Panc1 (cell line): ENCODE measurements at regions not wholly inside any gene's neighbourhood (a gene's known extent, or its start where the extent isn't known, plus 50 kb on each side); places are given as distances from the start of the nearest gene placed in this dataset.

Experiments
- CTCF ChIP-seq: fragments of 450-650 bp; IDR thresholded peaks from 2 replicates; pipeline ENCODE4 v1.5.1; 2017; ENCODE audit warnings: mild to moderate bottlenecking
- POLR2AphosphoS5 ChIP-seq: IDR thresholded peaks from 2 replicates; pipeline ENCODE4 v1.6.1; 2012; ENCODE audit warnings: mild to moderate bottlenecking, low read depth, low read length, moderate library complexity
- REST ChIP-seq, 2 experiments: IDR thresholded peaks; 2 replicates each; pipeline ENCODE4 v1.6.1; 2011 to 2012; ENCODE audit warnings: low read depth in 2 of 2, control low read depth in 1 of 2, low read length in 1 of 2, mild to moderate bottlenecking in 1 of 2, moderate library complexity in 1 of 2; ENCODE audit not compliant: insufficient read depth in 1 of 2
- SIN3A ChIP-seq: IDR thresholded peaks from 2 replicates; pipeline ENCODE4 v1.6.1; 2012; ENCODE audit warnings: low read depth, mild to moderate bottlenecking, low read length, moderate library complexity, borderline replicate concordance; ENCODE audit not compliant: insufficient read depth

- TF ChIP-seq CTCF (no peak), POLR2AphosphoS5 (no peak), REST (IDR thresholded peaks at IDR 0.05; ENCODE audit: insufficient read depth in 1 of 2, low read depth in 2 of 2, low read length in 1 of 2) (no peak), SIN3A (no peak)
These were observed 82.1 kb upstream of the CARMIL1 start for GRCh38 chr6:25197111-25197510.
